Breast epithelium (tissue), 4 donors: ENCODE measurements at regions not wholly inside any gene's neighbourhood (a gene's known extent, or its start where the extent isn't known, plus 50 kb on each side); places are given as distances from the start of the nearest gene placed in this dataset.

Experiments used
- DNase-seq, 2 donors: peaks; one replicate each; pipeline ENCODE4 v3.0.0-alpha.2; 2019; ENCODE audit warnings: low spot score in 2 of 2
- H3K27ac ChIP-seq, 2 donors: fragments of 200-600 bp; sonication (generic) in 1 of 2; one replicate each; pipeline ENCODE4 v1.5.1; 2016 to 2019; ENCODE audit warnings: mild to moderate bottlenecking in 1 of 2
- H3K27me3 ChIP-seq, 2 donors: fragments of 200-600 bp; sonication (generic) in 1 of 2; one replicate each; pipeline versions ENCODE4 v1.5.1 to v1.6.0; 2017 to 2019; ENCODE audit warnings: control low read depth in 1 of 2, mild to moderate bottlenecking in 1 of 2
- H3K36me3 ChIP-seq: fragments of 200-600 bp; one replicate; pipeline ENCODE4 v1.5.1; 2019
- H3K4me1 ChIP-seq, 2 donors: fragments of 200-600 bp; sonication (generic); one replicate each; pipeline ENCODE4 v1.5.1; 2016 to 2019; ENCODE audit warnings: control low read depth in 1 of 2
- H3K4me3 ChIP-seq, 3 donors: fragments of 200-600 bp; sonication (generic); 1 replicate in 2 of 3; 2 replicates in 1 of 3; pipeline ENCODE4 v1.5.1; 2016 to 2019; ENCODE audit warnings: mild to moderate bottlenecking in 3 of 3, moderate library complexity in 2 of 3
- H3K9me3 ChIP-seq, 2 donors: fragments of 200-600 bp; sonication (generic) in 1 of 2; one replicate each; pipeline ENCODE4 v1.5.1; 2016 to 2019; ENCODE audit warnings: control low read depth in 1 of 2
- CTCF ChIP-seq, 3 donors: fragments of 450-650 bp; IDR thresholded peaks; one replicate each; pipeline ENCODE4 v1.5.1; 2016 to 2017; ENCODE audit warnings: antibody characterized with exemption in 3 of 3, mild to moderate bottlenecking in 3 of 3, moderate library complexity in 3 of 3
- POLR2A ChIP-seq: fragments of 450-650 bp; IDR thresholded peaks from one replicate; pipeline ENCODE4 v1.6.1; 2016; ENCODE audit warnings: antibody characterized with exemption, mild to moderate bottlenecking, moderate library complexity
- POLR2AphosphoS5 ChIP-seq, 3 donors: sonication (generic); formaldehyde crosslinking; IDR thresholded peaks; one replicate each; pipeline ENCODE4 v1.6.1; 2017; ENCODE audit warnings: antibody characterized with exemption in 3 of 3
- intact Hi-C: fragments of 100-400 bp; cut with DNase I; formaldehyde crosslinking; loops from one replicate; pipeline ENCODE4 v1.15.1; 2023; ENCODE audit warnings: low total_unique reads

GRCh38 chr1:208688656-208689315, 444.6 kb upstream of the PLXNA2 start:
- peaks cover 0 to 4% of the 10 kb centered on the region in 2 donors for H3K9me3 ChIP-seq
- no peaks in the 10 kb centered on the region for H3K36me3 ChIP-seq
- no peaks in the 10 kb centered on the region for H3K27me3 ChIP-seq
- no peaks in the 10 kb centered on the region for H3K4me1 ChIP-seq
- intact Hi-C loops: no loop called here
- H3K27ac ChIP-seq: no peak overlapping the region
- H3K4me3 ChIP-seq: no peak overlapping the region
- TF ChIP-seq POLR2A (no peak), POLR2AphosphoS5 (IDR thresholded peaks at IDR 0.05) (no peak), CTCF (IDR thresholded peaks at IDR 0.05) (no peak)
- no peak for DNase-seq

- peaks cover 0 to 4% of the 10 kb centered on the region in 2 donors for H3K9me3 ChIP-seq
- TF ChIP-seq POLR2AphosphoS5 (IDR thresholded peaks at IDR 0.05) (no peak), CTCF (IDR thresholded peaks at IDR 0.05) (no peak), POLR2A (no peak)
- H3K27me3 ChIP-seq: no peaks in the 10 kb centered on the region
- intact Hi-C loops: no loop called here
- no peak overlapping the region for H3K4me3 ChIP-seq
- DNase-seq: no peak
- H3K36me3 ChIP-seq: no peaks in the 10 kb centered on the region
- no peaks in the 10 kb centered on the region for H3K4me1 ChIP-seq
- H3K27ac ChIP-seq: no peak overlapping the region
These were observed 446.8 kb upstream of the PLXNA2 start for GRCh38 chr1:208691012-208691411.

- H3K27me3 ChIP-seq: no peaks in the 10 kb centered on the region
- H3K4me1 ChIP-seq: no peaks in the 10 kb centered on the region
- no peak overlapping the region for H3K27ac ChIP-seq
- no peaks in the 10 kb centered on the region for H3K36me3 ChIP-seq
- H3K9me3 ChIP-seq: no peaks in the 10 kb centered on the region
- no peak for DNase-seq
- TF ChIP-seq CTCF (IDR thresholded peaks at IDR 0.05) (no peak), POLR2AphosphoS5 (IDR thresholded peaks at IDR 0.05) (no peak), POLR2A (no peak)
- intact Hi-C loops: no loop called here
- H3K4me3 ChIP-seq: no peak overlapping the region
These were observed 465.8 kb upstream of the PLXNA2 start for GRCh38 chr1:208709981-208710380.

GRCh38 chr1:208714323-208714722, 470.1 kb upstream of the PLXNA2 start:
- Histone ChIP-seq H3K9me3 (no peaks in the 10 kb centered on the region), H3K27me3 (no peaks in the 10 kb centered on the region), H3K4me1 (no peaks in the 10 kb centered on the region), H3K36me3 (no peaks in the 10 kb centered on the region), H3K27ac (no peak overlapping the region), H3K4me3 (no peak overlapping the region)
- DNase-seq: no peak
- TF ChIP-seq CTCF (IDR thresholded peaks at IDR 0.05) (no peak), POLR2AphosphoS5 (IDR thresholded peaks at IDR 0.05) (no peak), POLR2A (no peak)
- intact Hi-C loops: no loop called here

- Histone ChIP-seq H3K36me3 (no peaks in the 10 kb centered on the region), H3K4me3 (no peak overlapping the region), H3K4me1 (no peaks in the 10 kb centered on the region), H3K9me3 (peaks cover 4 to 13% of the 10 kb centered on the region in 2 donors), H3K27ac (no peak overlapping the region), H3K27me3 (no peaks in the 10 kb centered on the region)
- intact Hi-C loops: no loop called here
- TF ChIP-seq POLR2A: no peak
- no peak for TF ChIP-seq POLR2AphosphoS5 (IDR thresholded peaks at IDR 0.05)
- TF ChIP-seq CTCF (IDR thresholded peaks at IDR 0.05): no peak
- DNase-seq: no peak
These were observed 473.3 kb upstream of the PLXNA2 start for GRCh38 chr1:208717525-208717924.
